GM18873 (cell line): ENCODE measurements at regions not wholly inside any gene's neighbourhood (a gene's known extent, or its start where the extent isn't known, plus 50 kb on each side); places are given as distances from the start of the nearest gene placed in this dataset.
"Not testable (repeated sequence)": the region's sequence is repeated elsewhere in the genome, so short reads cannot be mapped to it uniquely, and the experiment has no call there.

ENCODE experiments used
- ATAC-seq: cut with Tn5 transposase; IDR thresholded peaks from one replicate; pipeline ENCODE4 v1.9.1; 2021; ENCODE audit warnings: mild to moderate bottlenecking, moderate library complexity, moderate number of reproducible peaks; ENCODE audit not compliant: unreplicated experiment, low FRiP score

DNA sequence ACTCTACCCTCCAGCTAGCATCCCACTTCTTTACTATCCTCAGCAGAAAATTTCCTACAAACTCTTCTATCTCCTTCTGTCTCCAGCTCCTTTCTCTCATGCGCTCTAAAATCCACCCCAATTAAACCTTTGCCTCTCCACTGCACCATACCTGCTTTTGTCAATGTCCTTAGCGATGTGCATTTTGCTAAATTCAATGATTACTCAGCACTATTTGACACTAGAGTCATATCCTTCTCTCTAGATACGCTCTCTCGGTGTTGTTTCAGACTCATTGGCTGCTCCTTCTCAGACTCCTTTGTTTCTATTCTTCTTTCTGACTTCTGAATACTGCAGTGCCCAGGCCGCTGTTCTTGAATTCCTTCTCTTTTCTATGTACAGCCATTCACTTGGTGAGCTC, 144.2 kb downstream of the HLX start:
- ATAC-seq, result no peak

- ATAC-seq, result no peak
These were observed 146.3 kb downstream of the HLX start for GRCh38 chr1:221025501-221025900.

GRCh38 chr1:221025956-221026355, 146.7 kb downstream of the HLX start:
- no peak for ATAC-seq

DNA sequence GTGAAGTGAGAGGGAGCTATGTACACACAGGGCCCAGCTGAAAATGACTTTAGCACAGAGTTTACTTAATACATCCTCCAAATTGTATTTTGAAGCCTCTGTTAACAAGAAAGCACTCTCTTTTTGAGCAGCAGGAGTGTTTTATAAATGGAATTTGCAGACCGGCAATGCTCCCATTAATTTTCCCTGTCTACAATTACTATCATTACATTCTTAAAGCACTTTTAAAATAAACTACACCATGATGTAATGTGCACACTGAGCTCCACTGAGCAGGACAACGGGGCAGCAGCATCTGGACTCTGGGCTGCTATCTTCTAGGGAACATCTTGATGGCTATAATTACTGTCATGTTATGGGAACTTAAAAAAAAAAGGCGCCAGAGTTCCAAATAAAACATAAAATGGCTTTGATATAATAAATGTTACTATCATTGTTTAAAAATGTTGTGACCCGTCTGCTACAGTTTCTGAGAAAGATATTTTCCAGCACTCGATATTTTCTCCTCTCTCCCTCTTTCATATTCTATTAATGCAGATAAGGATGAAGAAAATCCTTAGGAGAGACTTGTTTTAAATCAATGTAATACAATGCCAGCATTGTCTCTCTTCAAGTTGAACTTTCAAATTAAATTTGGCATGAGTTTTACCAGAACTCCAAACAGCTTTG, 150.9 kb downstream of the HLX start:
- ATAC-seq, result no peak

- no peak for ATAC-seq
These were observed 151.7 kb downstream of the HLX start for GRCh38 chr1:221030990-221031389.

DNA sequence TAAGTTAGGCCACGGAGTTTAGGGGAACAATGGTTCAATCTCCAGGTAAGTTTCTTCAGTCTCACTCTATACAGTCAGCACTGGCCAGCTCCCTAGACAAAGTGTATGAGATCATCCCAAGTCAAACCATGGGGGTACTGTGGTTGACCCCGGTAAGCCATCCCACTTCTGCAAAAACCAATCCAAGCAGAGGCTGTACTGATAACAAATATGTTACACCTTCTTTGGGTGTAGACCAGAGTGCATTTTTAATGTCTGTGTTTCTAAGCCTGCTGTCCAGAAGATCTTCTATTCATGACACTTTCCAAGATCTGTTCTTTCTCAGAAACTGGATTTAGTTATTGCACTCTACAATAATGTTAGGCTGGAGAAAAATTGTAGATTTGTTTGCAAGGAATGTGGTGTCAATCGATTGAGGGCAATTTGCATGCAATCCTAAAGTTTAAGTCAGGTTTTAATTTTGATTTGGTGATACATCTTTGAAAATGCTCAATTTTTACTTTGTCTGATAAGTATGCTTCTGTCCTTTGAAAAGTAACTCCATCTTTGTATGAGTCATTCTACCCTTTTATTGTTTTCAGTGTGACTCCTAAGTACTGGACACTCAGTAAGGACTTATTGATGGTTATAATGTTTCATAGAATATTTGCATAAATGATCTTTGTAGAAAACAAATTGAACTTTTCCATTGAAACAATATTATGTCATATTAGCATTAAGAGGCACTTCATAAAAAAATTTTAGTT, 152.4 kb downstream of the HLX start:
- no peak for ATAC-seq

DNA sequence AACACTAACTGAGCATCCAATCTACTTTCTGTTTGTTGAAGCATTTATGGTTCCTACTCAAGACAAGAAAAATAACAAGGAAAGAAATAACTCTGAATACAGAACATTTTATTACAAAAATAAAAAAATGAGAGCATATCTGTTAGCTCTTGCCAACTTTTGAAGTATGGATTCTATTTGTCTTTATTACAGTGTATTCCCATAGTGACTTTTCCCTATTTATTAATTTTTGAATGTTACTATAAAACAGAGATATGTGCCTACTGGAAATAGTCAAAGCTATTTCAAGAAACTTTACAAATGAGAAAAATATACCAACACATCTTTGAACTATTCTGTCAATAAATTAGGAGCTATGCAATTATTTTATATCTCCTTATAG, 153.0 kb downstream of the HLX start:
- no peak for ATAC-seq

DNA sequence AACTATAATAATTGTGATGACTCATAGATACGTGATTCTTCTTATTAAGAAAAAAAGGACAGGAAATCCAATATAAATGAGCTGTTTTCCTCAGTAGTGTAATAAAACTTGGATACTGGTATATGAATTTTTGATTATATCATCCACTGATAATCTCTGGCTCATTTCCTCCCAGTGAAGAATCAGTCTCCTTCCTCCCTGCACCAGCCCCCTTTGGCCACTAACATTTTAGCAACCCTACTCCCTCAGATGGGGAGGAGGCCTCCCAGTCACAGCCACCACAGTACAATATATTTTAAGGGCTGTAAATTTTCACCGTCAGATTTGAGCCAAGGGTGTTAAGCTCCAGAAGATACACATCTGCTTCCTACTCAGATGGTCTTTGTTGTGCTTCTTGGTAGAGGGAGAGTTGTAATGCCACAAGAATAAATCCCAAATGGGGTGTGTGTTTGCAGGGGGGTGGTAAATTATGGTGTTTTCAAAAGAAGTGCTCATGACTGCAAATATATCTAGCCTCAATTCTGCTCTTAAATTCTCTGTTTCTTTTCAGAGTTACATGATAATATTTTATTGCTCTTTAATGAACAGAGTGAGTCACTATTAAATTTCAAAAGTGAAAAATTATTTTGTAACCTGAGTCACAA, 153.5 kb downstream of the HLX start:
- no peak for ATAC-seq

DNA sequence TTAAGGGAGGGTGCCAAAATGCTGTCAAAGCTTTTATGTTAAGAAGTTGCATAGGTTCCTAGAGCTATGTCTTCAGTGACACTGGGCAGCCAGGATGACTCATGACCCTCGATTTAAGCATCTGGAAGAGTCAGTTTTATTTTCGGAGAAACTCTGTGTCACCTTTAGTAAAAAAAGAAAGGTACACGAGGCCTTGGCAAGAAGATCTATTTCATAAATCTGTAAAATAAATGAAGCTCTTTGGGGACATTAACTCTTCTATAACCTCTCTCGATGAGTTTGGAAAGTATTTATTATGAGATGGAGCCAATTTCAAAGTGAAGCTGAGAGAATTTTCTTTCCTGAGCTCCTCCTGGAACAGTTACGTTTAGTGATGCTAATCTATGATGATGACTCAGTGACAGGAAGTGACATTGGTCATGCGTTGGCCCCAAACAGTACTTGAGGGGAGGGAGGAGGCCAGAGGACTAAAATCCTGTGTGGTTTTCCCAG, 156.5 kb downstream of the HLX start:
- ATAC-seq, result no peak

DNA sequence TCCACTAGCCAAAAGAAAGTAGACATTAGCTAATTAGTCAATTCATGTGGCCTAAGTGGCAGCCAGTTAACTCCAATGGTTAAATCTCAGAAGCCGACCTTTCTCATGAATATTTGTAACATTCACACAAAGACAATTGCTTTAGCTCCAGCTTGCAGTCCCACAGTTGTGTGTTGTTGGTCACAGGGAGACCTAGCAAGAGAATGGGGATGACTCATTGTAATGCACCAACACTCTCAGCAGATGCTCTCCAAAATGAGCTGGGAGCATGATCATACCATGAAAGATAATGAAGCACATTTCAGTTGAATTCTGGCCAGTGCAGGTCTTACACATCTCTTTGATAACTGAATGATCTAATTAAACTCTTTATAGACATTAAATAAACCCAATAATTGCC, 160.4 kb downstream of the HLX start:
- ATAC-seq, result no peak

- ATAC-seq, result no peak
These were observed 160.9 kb downstream of the HLX start for GRCh38 chr1:221040101-221040500.

GRCh38 chr1:221040691-221041285, 161.5 kb downstream of the HLX start:
- no peak for ATAC-seq

GRCh38 chr1:221044538-221044937, 165.3 kb downstream of the HLX start:
- no peak for ATAC-seq

- ATAC-seq, result no peak
These were observed 165.9 kb downstream of the HLX start for GRCh38 chr1:221045151-221045550.

- peak; percentile 97 for ATAC-seq
These were observed 166.9 kb downstream of the HLX start for GRCh38 chr1:221045842-221046831.

- not testable (repeated sequence) for ATAC-seq
These were observed 172.1 kb downstream of the HLX start for GRCh38 chr1:221051391-221051790.

- ATAC-seq, result no peak
These were observed 174.6 kb downstream of the HLX start for GRCh38 chr1:221053889-221054288.

- ATAC-seq, result no peak
These were observed 180.3 kb downstream of the HLX start for GRCh38 chr1:221059506-221059905.

DNA sequence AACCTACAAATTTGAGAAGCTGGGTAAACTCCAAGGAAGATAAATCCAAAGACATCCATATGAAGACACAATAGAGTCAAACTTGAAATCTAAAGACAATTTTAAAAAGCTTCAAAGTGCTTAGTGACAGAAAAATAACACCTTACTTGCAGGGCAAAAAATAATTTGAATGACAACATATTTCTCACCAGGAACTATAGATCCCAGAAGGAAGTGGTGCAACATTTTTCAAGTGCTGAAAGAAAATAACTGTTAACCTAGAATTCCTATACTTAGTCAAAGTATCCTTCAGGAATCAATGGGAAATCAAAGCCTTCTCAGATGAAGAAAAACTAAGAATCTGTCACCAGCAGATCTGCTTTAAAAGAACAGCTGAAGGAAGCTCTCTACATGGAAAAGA, 184.4 kb downstream of the HLX start:
- no peak for ATAC-seq
